ENCODE measurements at regions not wholly inside any gene's neighbourhood (a gene's known extent, or its start where the extent isn't known, plus 50 kb on each side); places are given as distances from the start of the nearest gene placed in this dataset.

GRCh38 chr13:109881961-109882558, 95.7 kb upstream of the IRS2 start:
- H3K4me3 ChIP-seq = no peak overlapping the region
- peaks cover 0 to 9% (median 0%) of the 10 kb centered on the region in 7 donors for H3K27me3 ChIP-seq (replicated peaks in 1 of 7)
- intact Hi-C loops (cut with DNase I; ENCODE audit: low total_unique reads) = no loop called here
- no peaks in the 10 kb centered on the region for H3K4me1 ChIP-seq
- no peak overlapping the region for H3K27ac ChIP-seq
- no peaks in the 10 kb centered on the region for H3K36me3 ChIP-seq
- 78 to 86% (median 81%) methylated on average over 14 of the region's 14 CpGs for WGBS, 5 donors
- no peak for DNase-seq
- no peaks in the 10 kb centered on the region for H3K9me3 ChIP-seq
- no peak for TF ChIP-seq POLR2AphosphoS5 (IDR thresholded peaks at IDR 0.05)
- TF ChIP-seq CTCF (IDR thresholded peaks at IDR 0.05 in 8 of 11, conservative IDR thresholded peaks at IDR 0.05 in 3 of 11) = no peak
- no peak for TF ChIP-seq POLR2A (IDR thresholded peaks at IDR 0.05)

- DNase-seq = no peak
- peaks cover 0 to 9% (median 0%) of the 10 kb centered on the region in 7 donors for H3K27me3 ChIP-seq (replicated peaks in 1 of 7)
- no peaks in the 10 kb centered on the region for H3K36me3 ChIP-seq
- 87 to 92% (median 90%) methylated on average over 14 of the region's 14 CpGs for WGBS, 5 donors
- no peaks in the 10 kb centered on the region for H3K4me1 ChIP-seq
- no peaks in the 10 kb centered on the region for H3K9me3 ChIP-seq
- H3K4me3 ChIP-seq = no peak overlapping the region
- intact Hi-C loops (cut with DNase I; ENCODE audit: low total_unique reads) = no loop called here
- no peak overlapping the region for H3K27ac ChIP-seq
- no peak for TF ChIP-seq POLR2AphosphoS5 (IDR thresholded peaks at IDR 0.05)
- TF ChIP-seq CTCF (IDR thresholded peaks at IDR 0.05 in 8 of 11, conservative IDR thresholded peaks at IDR 0.05 in 3 of 11) = no peak
- TF ChIP-seq POLR2A (IDR thresholded peaks at IDR 0.05) = no peak
These were observed 95.0 kb upstream of the IRS2 start for GRCh38 chr13:109881347-109881725.

GRCh38 chr13:109880371-109881346, 94.3 kb upstream of the IRS2 start:
- no peak overlapping the region for H3K27ac ChIP-seq
- no peak overlapping the region for H3K4me3 ChIP-seq
- DNase-seq = no peak
- peaks cover 0 to 4% (median 0%) of the 10 kb centered on the region in 6 donors for H3K4me1 ChIP-seq
- no peaks in the 10 kb centered on the region for H3K36me3 ChIP-seq
- intact Hi-C loops (cut with DNase I; ENCODE audit: low total_unique reads) = no loop called here
- H3K27me3 ChIP-seq (replicated peaks in 1 of 7) = peaks cover 0 to 9% (median 0%) of the 10 kb centered on the region in 7 donors
- WGBS, 5 donors = 79 to 87% (median 84%) methylated on average over 27 to 35 of the region's 35 CpGs
- no peaks in the 10 kb centered on the region for H3K9me3 ChIP-seq
- TF ChIP-seq CTCF (IDR thresholded peaks at IDR 0.05 in 8 of 11, conservative IDR thresholded peaks at IDR 0.05 in 3 of 11) = no peak
- no peak for TF ChIP-seq POLR2A (IDR thresholded peaks at IDR 0.05)
- no peak for TF ChIP-seq POLR2AphosphoS5 (IDR thresholded peaks at IDR 0.05)

- no peaks in the 10 kb centered on the region for H3K9me3 ChIP-seq
- intact Hi-C loops (cut with DNase I; ENCODE audit: low total_unique reads) = no loop called here
- no peak for DNase-seq
- H3K4me1 ChIP-seq = peaks cover 0 to 5% (median 0%) of the 10 kb centered on the region in 6 donors
- no peaks in the 10 kb centered on the region for H3K36me3 ChIP-seq
- TF ChIP-seq POLR2A (IDR thresholded peaks at IDR 0.05) (no peak), CTCF (IDR thresholded peaks at IDR 0.05 in 8 of 11, conservative IDR thresholded peaks at IDR 0.05 in 3 of 11) (no peak), POLR2AphosphoS5 (IDR thresholded peaks at IDR 0.05) (no peak)
- WGBS, 5 donors = 48 to 97% (median 89%) methylated on average over 3 to 6 of the region's 6 CpGs
- H3K4me3 ChIP-seq = no peak overlapping the region
- H3K27ac ChIP-seq = no peak overlapping the region
- peaks cover 0 to 9% (median 0%) of the 10 kb centered on the region in 7 donors for H3K27me3 ChIP-seq (replicated peaks in 1 of 7)
These were observed 93.0 kb upstream of the IRS2 start for GRCh38 chr13:109879338-109879737.
